GM23338 (cell line): ENCODE measurements at regions not wholly inside any gene's neighbourhood (a gene's known extent, or its start where the extent isn't known, plus 50 kb on each side); places are given as distances from the start of the nearest gene placed in this dataset.

ENCODE experiments used
- ATAC-seq: fragments of 200-7000 bp; cut with Tn5 transposase; 3 replicates; pipeline ENCODE4 v1.9.1; 2020
- DNase-seq: peaks from one replicate; pipeline ENCODE4 v3.0.0-alpha.2; 2015; ENCODE audit warnings: low spot score
- H2AFZ ChIP-seq: fragments of 200-600 bp; sonication (generic); 2 replicates; pipeline ENCODE4 v1.8.0; 2016; ENCODE audit warnings: antibody characterized with exemption, mild to moderate bottlenecking, moderate library complexity
- H3F3A ChIP-seq: fragments of 200-600 bp; sonication (generic); replicated peaks from 2 replicates; pipeline ENCODE4 v1.8.0; 2017; ENCODE audit warnings: antibody characterized with exemption, mixed run types, low read depth
- H3K27ac ChIP-seq: fragments of 200-600 bp; sonication (generic); 2 replicates; pipeline ENCODE4 v1.6.1; 2016; ENCODE audit warnings: low read depth
- H3K27me3 ChIP-seq: fragments of 200-600 bp; sonication (generic); 2 replicates; pipeline ENCODE4 v1.8.0; 2016; ENCODE audit warnings: mild to moderate bottlenecking, mixed run types, moderate library complexity; ENCODE audit not compliant: insufficient read depth
- H3K36me3 ChIP-seq: fragments of 200-600 bp; sonication (generic); 2 replicates; pipeline ENCODE4 v1.8.0; 2016; ENCODE audit warnings: mild to moderate bottlenecking; ENCODE audit not compliant: insufficient read depth
- H3K4me1 ChIP-seq: fragments of 200-600 bp; sonication (generic); 2 replicates; pipeline ENCODE4 v1.8.0; 2016; ENCODE audit warnings: mild to moderate bottlenecking, moderate library complexity; ENCODE audit not compliant: insufficient read depth
- H3K4me2 ChIP-seq: fragments of 200-600 bp; sonication (generic); 2 replicates; pipeline ENCODE4 v1.7.1; 2017; ENCODE audit warnings: mixed run types
- H3K4me3 ChIP-seq: fragments of 200-600 bp; sonication (generic); 2 replicates; pipeline ENCODE4 v1.6.1; 2016; ENCODE audit warnings: mixed run types
- H3K79me2 ChIP-seq: fragments of 200-600 bp; sonication (generic); replicated peaks from 2 replicates; pipeline ENCODE4 v1.8.0; 2017; ENCODE audit warnings: mild to moderate bottlenecking; ENCODE audit not compliant: insufficient read depth
- H3K9me2 ChIP-seq: fragments of 200-600 bp; sonication (generic); 2 replicates; pipeline ENCODE4 v1.8.0; 2017; ENCODE audit not compliant: insufficient read depth
- H4K20me1 ChIP-seq: fragments of 200-600 bp; sonication (generic); replicated peaks from 2 replicates; pipeline ENCODE4 v1.8.0; 2017; ENCODE audit warnings: mild to moderate bottlenecking; ENCODE audit not compliant: insufficient read depth
- H3K27ac Mint-ChIP-seq: 2 replicates; pipeline ENCODE4 v1.8.0; 2020; ENCODE audit warnings: inconsistent platforms, mild to moderate bottlenecking, moderate library complexity, mixed read lengths
- H3K27me3 Mint-ChIP-seq: 3 replicates; pipeline ENCODE4 v1.8.0; 2022; ENCODE audit warnings: low read depth, mild to moderate bottlenecking, moderate library complexity, mixed read lengths, inconsistent platforms; ENCODE audit not compliant: insufficient read depth, poor library complexity
- H3K36me3 Mint-ChIP-seq: 3 replicates; pipeline ENCODE4 v1.8.0; 2021; ENCODE audit warnings: low read depth, mild to moderate bottlenecking, inconsistent platforms, moderate library complexity, mixed read lengths
- H3K4me1 Mint-ChIP-seq: 3 replicates; pipeline ENCODE4 v1.8.0; 2020; ENCODE audit warnings: mild to moderate bottlenecking, inconsistent platforms, mixed read lengths
- H3K4me3 Mint-ChIP-seq: 3 replicates; pipeline ENCODE4 v1.8.0; 2021; ENCODE audit warnings: moderate library complexity, mild to moderate bottlenecking, inconsistent platforms, mixed read lengths
- H3K9me3 Mint-ChIP-seq: 3 replicates; pipeline ENCODE4 v1.8.0; 2020; ENCODE audit warnings: moderate library complexity, mild to moderate bottlenecking, inconsistent platforms, mixed read lengths
- CREB1 ChIP-seq: fragments of 250-450 bp; sonication (Bioruptor Pico); IDR thresholded peaks from 2 replicates; pipeline ENCODE4 v1.5.0; 2020; ENCODE audit warnings: low read depth, mild to moderate bottlenecking, moderate library complexity
- ETS1 ChIP-seq: IDR thresholded peaks from 2 replicates; pipeline ENCODE4 v1.6.1; 2016; ENCODE audit warnings: antibody characterized with exemption
- JUNB ChIP-seq: IDR thresholded peaks from one replicate; pipeline ENCODE4 v1.6.1; 2016; ENCODE audit warnings: antibody characterized with exemption; ENCODE audit not compliant: unreplicated experiment
- NANOG ChIP-seq: IDR thresholded peaks from 2 replicates; pipeline ENCODE4 v1.6.1; 2016; ENCODE audit warnings: antibody characterized with exemption, borderline replicate concordance
- POLR2AphosphoS5 ChIP-seq: IDR thresholded peaks from 2 replicates; pipeline ENCODE4 v1.6.1; 2016; ENCODE audit warnings: antibody characterized with exemption, low read depth
- REST ChIP-seq: IDR thresholded peaks from one replicate; pipeline ENCODE4 v1.6.1; 2018; ENCODE audit warnings: antibody characterized with exemption; ENCODE audit not compliant: unreplicated experiment
- STAT1 ChIP-seq: IDR thresholded peaks from one replicate; pipeline ENCODE4 v1.6.1; 2016; ENCODE audit warnings: antibody characterized with exemption; ENCODE audit not compliant: unreplicated experiment
- ZNF114 ChIP-seq: fragments of 250-450 bp; sonication (Bioruptor Pico); IDR thresholded peaks from 2 replicates; pipeline ENCODE4 v1.5.0; 2020; ENCODE audit warnings: mild to moderate bottlenecking, moderate library complexity
- ZNF331 ChIP-seq: fragments of 250-450 bp; sonication (Bioruptor Pico); IDR thresholded peaks from 2 replicates; pipeline ENCODE4 v1.5.0; 2020; ENCODE audit warnings: low read depth, mild to moderate bottlenecking, moderate library complexity
- ZNF462 ChIP-seq: fragments of 250-450 bp; sonication (Bioruptor Pico); IDR thresholded peaks from 2 replicates; pipeline ENCODE4 v1.5.0; 2020; ENCODE audit warnings: mild to moderate bottlenecking, moderate library complexity

GRCh38 chr6:168213121-168213524, 106.5 kb downstream of the DACT2 start (continued):
- TF ChIP-seq ZNF462 (CRISPR knock-in tag): no peak
- TF ChIP-seq REST: no peak
- no peak for TF ChIP-seq ETS1

- Mint-ChIP-seq H3K36me3 (no peaks in the 10 kb centered on the region; the same call in 2 of the 3 replicates), H3K9me3 (peaks cover 2% of the 10 kb centered on the region; the same call in 1 of the 3 replicates), H3K4me3 (no peak overlapping the region), H3K27me3 (peaks cover 20% of the 10 kb centered on the region), H3K4me1 (peaks cover 57% of the 10 kb centered on the region), H3K27ac (no peak overlapping the region)
- H3K36me3 ChIP-seq: no peaks in the 10 kb centered on the region
- H3K27ac ChIP-seq: no peak overlapping the region
- no peak overlapping the region for H3K4me2 ChIP-seq
- H4K20me1 ChIP-seq: no peaks in the 10 kb centered on the region
- no peak overlapping the region for H2AFZ ChIP-seq
- no peaks in the 10 kb centered on the region for H3K9me2 ChIP-seq
- no peaks in the 10 kb centered on the region for H3F3A ChIP-seq
- no peak for ATAC-seq
- no peak overlapping the region for H3K4me3 ChIP-seq
- peaks cover 18% of the 10 kb centered on the region for H3K4me1 ChIP-seq
- H3K79me2 ChIP-seq: no peaks in the 10 kb centered on the region
- H3K27me3 ChIP-seq: no peaks in the 10 kb centered on the region
- DNase-seq: no peak
- TF ChIP-seq CREB1 (CRISPR knock-in tag) (no peak), STAT1 (no peak), JUNB (no peak), NANOG (no peak), ZNF114 (no peak), ZNF331 (CRISPR knock-in tag) (no peak), POLR2AphosphoS5 (no peak), ETS1 (no peak), REST (no peak)
Measured at GRCh38 chr6:168212362-168212761, 107.2 kb downstream of the DACT2 start.
